Endothelial cell of umbilical vein (primary cell): ENCODE measurements at regions not wholly inside any gene's neighbourhood (a gene's known extent, or its start where the extent isn't known, plus 50 kb on each side); places are given as distances from the start of the nearest gene placed in this dataset.

Source experiments
- BruUV-seq: library from RNA; stranded (reverse); fragments of 400-500 nt; replicated peaks from 2 replicates; lab custom pipeline; 2021; lab: Mats Ljungman, UMichigan
- CTCF ChIA-PET: fragments of 300-600, 350-600 bp; sonication (Branson Sonifier 250); formaldehyde crosslinking; loops from one replicate; lab custom pipeline; 2021; ENCODE audit warnings: antibody characterized with exemption, inconsistent platforms; lab: Charles Lee
- POLR2A ChIA-PET: fragments of 300-600, 350-600 bp; sonication (Branson Sonifier 250); formaldehyde crosslinking; loops from one replicate; lab custom pipeline; 2021; ENCODE audit warnings: antibody characterized with exemption, inconsistent platforms; lab: Charles Lee
- DNase-seq: peaks from one replicate; pipeline ENCODE4 v3.0.0-alpha.2; 2011; ENCODE audit warnings: low read depth, low spot score
- FAIRE-seq: peaks from 2 replicates; lab custom pipeline; 2011; peaks lifted over from hg19 to GRCh38; lab: Jason Lieb, UNC
- H2AFZ ChIP-seq: 2 replicates; pipeline ENCODE4 v1.6.0; 2012; ENCODE audit warnings: low read depth, low read length, control low read depth, inconsistent platforms
- H3K27ac ChIP-seq: 2 replicates; pipeline ENCODE4 v1.5.1; 2011; ENCODE audit warnings: low read depth, mild to moderate bottlenecking, control low read depth, low read length, moderate library complexity; ENCODE audit not compliant: insufficient read depth
- H3K27me3 ChIP-seq, 2 experiments: 2 replicates each; pipeline versions ENCODE4 v1.6.0 to v1.6.1; 2011; ENCODE audit warnings: low read length in 2 of 2, mixed read lengths in 1 of 2; ENCODE audit not compliant: control insufficient read depth in 2 of 2, insufficient read depth in 2 of 2
- H3K36me3 ChIP-seq, 2 experiments: 2 replicates in 1 of 2; 3 replicates in 1 of 2; pipeline ENCODE4 v1.5.1; 2011; ENCODE audit warnings: low read length in 2 of 2, mild to moderate bottlenecking in 1 of 2, moderate library complexity in 1 of 2; ENCODE audit not compliant: control insufficient read depth in 2 of 2, insufficient read depth in 2 of 2; ENCODE audit errors: extremely low read depth in 1 of 2
- H3K4me1 ChIP-seq: 3 replicates; pipeline ENCODE4 v1.5.1; 2011; ENCODE audit warnings: mild to moderate bottlenecking, low read length; ENCODE audit not compliant: control insufficient read depth, insufficient read depth; ENCODE audit errors: extremely low read depth
- H3K4me2 ChIP-seq: 2 replicates; pipeline ENCODE4 v1.6.1; 2011; ENCODE audit warnings: low read length, control low read depth, mixed read lengths; ENCODE audit not compliant: insufficient read depth
- H3K4me3 ChIP-seq, 3 experiments: fragments of 200-600 bp in 1 of 3; sonication (generic), shearing (Covaris generic) in 1 of 3; replicated peaks in 1 of 3; 2 replicates each; pipeline ENCODE4 v1.5.1; 2011 to 2016; ENCODE audit warnings: control low read depth in 3 of 3, low read length in 3 of 3, mild to moderate bottlenecking in 2 of 3, inconsistent platforms in 1 of 3, low read depth in 1 of 3, moderate library complexity in 1 of 3; ENCODE audit not compliant: insufficient read depth in 1 of 3
- H3K79me2 ChIP-seq: 2 replicates; pipeline ENCODE4 v1.6.0; 2012; ENCODE audit warnings: low read length, inconsistent platforms; ENCODE audit not compliant: control insufficient read depth, insufficient read depth
- H3K9ac ChIP-seq: replicated peaks from 2 replicates; pipeline ENCODE3; 2011; ENCODE audit warnings: low read length, control low read depth; ENCODE audit not compliant: insufficient read depth; ENCODE audit errors: extremely low read depth
- H3K9me1 ChIP-seq: replicated peaks from 3 replicates; pipeline ENCODE4 v1.6.0; 2011; ENCODE audit warnings: mild to moderate bottlenecking, low read length; ENCODE audit not compliant: control insufficient read depth, insufficient read depth; ENCODE audit errors: extremely low read depth
- H3K9me3 ChIP-seq: replicated peaks from 2 replicates; pipeline ENCODE4 v1.5.1; 2012; ENCODE audit warnings: low read length, inconsistent platforms; ENCODE audit not compliant: control insufficient read depth, insufficient read depth
- H4K20me1 ChIP-seq: replicated peaks from 2 replicates; pipeline ENCODE3; 2011; ENCODE audit warnings: mild to moderate bottlenecking, low read length; ENCODE audit not compliant: control insufficient read depth, insufficient read depth; ENCODE audit errors: extremely low read depth
- CTCF ChIP-seq, 2 donors: IDR thresholded peaks; 1 replicate in 1 of 2; 2 replicates in 1 of 2; pipeline ENCODE4 v1.5.1; 2011; ENCODE audit warnings: low read length in 2 of 2, mild to moderate bottlenecking in 2 of 2, moderate library complexity in 2 of 2, control low read depth in 1 of 2, inconsistent platforms in 1 of 2, low read depth in 1 of 2; ENCODE audit not compliant: insufficient read depth in 1 of 2; ENCODE audit errors: extremely low read depth in 1 of 2
- EZH2 ChIP-seq: IDR thresholded peaks from 2 replicates; pipeline ENCODE4 v1.6.1; 2012; ENCODE audit warnings: borderline replicate concordance, low read depth, mild to moderate bottlenecking, moderate library complexity, low read length, inconsistent platforms; ENCODE audit not compliant: severe bottlenecking
- FOS ChIP-seq: IDR thresholded peaks from 2 replicates; pipeline ENCODE4 v1.6.1; 2011; ENCODE audit warnings: mild to moderate bottlenecking, low read length, moderate library complexity, borderline replicate concordance; ENCODE audit not compliant: insufficient read depth
- GATA2 ChIP-seq: IDR thresholded peaks from 2 replicates; pipeline ENCODE4 v1.7.0; 2011; ENCODE audit warnings: low read depth, mild to moderate bottlenecking, moderate library complexity, mixed read lengths, low read length; ENCODE audit not compliant: insufficient read length, insufficient read depth
- JUN ChIP-seq: IDR thresholded peaks from 2 replicates; pipeline ENCODE4 v1.6.1; 2011; ENCODE audit warnings: borderline replicate concordance, low read depth; ENCODE audit not compliant: insufficient read length, insufficient read depth
- MAX ChIP-seq: IDR thresholded peaks from 2 replicates; pipeline ENCODE4 v1.6.1; 2011; ENCODE audit not compliant: insufficient read depth, insufficient read length
- MYC ChIP-seq: IDR thresholded peaks from one replicate; pipeline ENCODE4 v1.6.1; 2011; ENCODE audit warnings: mild to moderate bottlenecking, low read depth, low read length
- POLR2A ChIP-seq: IDR thresholded peaks from 2 replicates; pipeline ENCODE4 v1.6.1; 2012; ENCODE audit warnings: low read depth, mild to moderate bottlenecking, control low read depth, low read length
- POLR2AphosphoS5 ChIP-seq: IDR thresholded peaks from 2 replicates; pipeline ENCODE4 v1.6.1; 2012; ENCODE audit warnings: low read depth, mild to moderate bottlenecking, control low read depth, low read length, moderate library complexity; ENCODE audit not compliant: insufficient read depth
- dilution Hi-C: fragments of 300-500 bp; cut with MboI; formaldehyde crosslinking; loops from one replicate; pipeline ENCODE4 v1.15.0; 2019; ENCODE audit warnings: low sequenced_read_pairs; ENCODE audit not compliant: extremely low pct_ligation_motif_present
- intact Hi-C: fragments of 100-400 bp; cut with micrococcal nuclease; formaldehyde crosslinking; loops from one replicate; pipeline ENCODE4 v1.10.0; 2022

- no peaks in the 10 kb centered on the region for H3K79me2 ChIP-seq
- FAIRE-seq (peak; percentile 84), DNase-seq (peak; percentile 65)
- TF ChIP-seq MYC (no peak), POLR2A (no peak), MAX (no peak), POLR2AphosphoS5 (no peak), CTCF (IDR thresholded peaks at IDR 0.05; ENCODE audit: extremely low read depth in 1 of 2, insufficient read depth in 1 of 2, low read depth in 1 of 2, low read length in 2 of 2) (no peak), FOS (no peak), JUN (no peak), GATA2 (no peak), EZH2 (no peak)
- peak overlapping the region; percentile 80 for H3K4me2 ChIP-seq
- H3K9ac ChIP-seq: peak overlapping the region; percentile 8
- peak overlapping the region; percentile 99 for H2AFZ ChIP-seq
- H3K4me3 ChIP-seq: peak overlapping the region in 2 of 3 experiments; percentile 10 to 71
- no peaks in the 10 kb centered on the region for H3K9me3 ChIP-seq
- no peaks in the 10 kb centered on the region for H3K27me3 ChIP-seq
- no peaks in the 10 kb centered on the region for H4K20me1 ChIP-seq
- dilution Hi-C loops (no loop called here), intact Hi-C loops (loop anchor here (5.0 kb wide), 1 partner anchor 63 kb away; no protein-coding TSS in a partner anchor)
- no peaks in the 10 kb centered on the region for H3K36me3 ChIP-seq
- ChIA-PET CTCF (interaction anchor here (1.3 to 5.9 kb wide), 3 partner anchors 18 to 129 kb away, joined by 4 to 51 read pairs (median 14); partner anchors contain the start of gene TENT5C), POLR2A (no interaction called here)
- no TSS peak for BruUV-seq
- no peak overlapping the region for H3K27ac ChIP-seq
- no peaks in the 10 kb centered on the region for H3K9me1 ChIP-seq
- peaks cover 3% of the 10 kb centered on the region for H3K4me1 ChIP-seq
These were observed 129.5 kb downstream of the TENT5C start for GRCh38 chr1:117735045-117735992.
